Muscle layer of duodenum (tissue), 2 donors: ENCODE measurements at regions not wholly inside any gene's neighbourhood (a gene's known extent, or its start where the extent isn't known, plus 50 kb on each side); places are given as distances from the start of the nearest gene placed in this dataset.
A peak's percentile ranks its signal among the peaks of the same experiment; 100 is the strongest.
"Not testable (repeated sequence)": the region's sequence is repeated elsewhere in the genome, so short reads cannot be mapped to it uniquely, and the experiment has no call there.

ENCODE experiments used
- H3K27ac ChIP-seq: one replicate; pipeline ENCODE4 v1.7.0; 2013; ENCODE audit warnings: mild to moderate bottlenecking, low read length
- H3K27me3 ChIP-seq: one replicate; pipeline ENCODE4 v1.7.0; 2013; ENCODE audit warnings: low read depth, mild to moderate bottlenecking, control low read depth, low read length
- H3K36me3 ChIP-seq, 2 donors: one replicate each; pipeline ENCODE4 v1.7.0; 2013; ENCODE audit warnings: low read length in 2 of 2, control low read depth in 1 of 2, mild to moderate bottlenecking in 1 of 2; ENCODE audit not compliant: insufficient read depth in 2 of 2, control insufficient read depth in 1 of 2
- H3K4me1 ChIP-seq, 2 donors: one replicate each; pipeline ENCODE4 v1.7.0; 2013; ENCODE audit warnings: low read length in 2 of 2, mild to moderate bottlenecking in 2 of 2, control low read depth in 1 of 2, moderate library complexity in 1 of 2; ENCODE audit not compliant: insufficient read depth in 2 of 2, control insufficient read depth in 1 of 2
- H3K4me3 ChIP-seq, 2 donors: one replicate each; pipeline ENCODE4 v1.7.0; 2013; ENCODE audit warnings: low read length in 2 of 2, low read depth in 1 of 2, mild to moderate bottlenecking in 1 of 2
- H3K9me3 ChIP-seq, 2 donors: one replicate each; pipeline ENCODE4 v1.7.0; 2013; ENCODE audit warnings: low read length in 2 of 2, control low read depth in 1 of 2, mild to moderate bottlenecking in 1 of 2; ENCODE audit not compliant: control insufficient read depth in 1 of 2
- donor health status: healthy.

GRCh38 chr14:21771671-21772070, 98.1 kb upstream of the OR4E1 start:
- no peaks in the 10 kb centered on the region for H3K9me3 ChIP-seq
- no peaks in the 10 kb centered on the region for H3K27me3 ChIP-seq

GRCh38 chr14:21768875-21769257, 95.2 kb upstream of the OR4E1 start:
- no peak overlapping the region for H3K27ac ChIP-seq
- H3K4me3 ChIP-seq = no peak overlapping the region
- no peaks in the 10 kb centered on the region for H3K27me3 ChIP-seq
- no peaks in the 10 kb centered on the region for H3K4me1 ChIP-seq
- H3K9me3 ChIP-seq = no peaks in the 10 kb centered on the region
- no peaks in the 10 kb centered on the region for H3K36me3 ChIP-seq

More at GRCh38 chr14:21771671-21772070, 98.1 kb upstream of the OR4E1 start:
- H3K36me3 ChIP-seq = no peaks in the 10 kb centered on the region
- H3K4me3 ChIP-seq = no peak overlapping the region
- no peak overlapping the region for H3K27ac ChIP-seq
- no peaks in the 10 kb centered on the region for H3K4me1 ChIP-seq

- Histone ChIP-seq H3K36me3 (no peaks in the 10 kb centered on the region), H3K9me3 (no peaks in the 10 kb centered on the region), H3K4me3 (no peak overlapping the region), H3K4me1 (no peaks in the 10 kb centered on the region), H3K27ac (no peak overlapping the region), H3K27me3 (no peaks in the 10 kb centered on the region)
Measured at GRCh38 chr14:21768116-21768874, 94.7 kb upstream of the OR4E1 start.

GRCh38 chr14:21760360-21760759, 86.7 kb upstream of the OR4E1 start:
- H3K36me3 ChIP-seq, H3K4me3 ChIP-seq, H3K4me1 ChIP-seq, H3K9me3 ChIP-seq, H3K27ac ChIP-seq, H3K27me3 ChIP-seq: not testable (repeated sequence)

- no peaks in the 10 kb centered on the region for H3K4me1 ChIP-seq
- no peaks in the 10 kb centered on the region for H3K36me3 ChIP-seq
- no peak overlapping the region for H3K27ac ChIP-seq
- H3K9me3 ChIP-seq = no peaks in the 10 kb centered on the region
- H3K4me3 ChIP-seq = peak overlapping the region in 1 of 2 donors; percentile 7
- no peaks in the 10 kb centered on the region for H3K27me3 ChIP-seq
Measured at GRCh38 chr14:21749306-21749868, 75.8 kb upstream of the OR4E1 start.

- Histone ChIP-seq H3K27me3 (no peaks in the 10 kb centered on the region), H3K4me1 (no peaks in the 10 kb centered on the region), H3K9me3 (no peaks in the 10 kb centered on the region), H3K36me3 (no peaks in the 10 kb centered on the region), H3K4me3 (peak overlapping the region in 1 of 2 donors; percentile 7), H3K27ac (no peak overlapping the region)
Measured at GRCh38 chr14:21748869-21749303, 75.3 kb upstream of the OR4E1 start.

GRCh38 chr14:21735639-21736307, 62.2 kb upstream of the OR4E1 start:
- Histone ChIP-seq H3K36me3 (no peaks in the 10 kb centered on the region), H3K4me1 (no peaks in the 10 kb centered on the region), H3K9me3 (no peaks in the 10 kb centered on the region), H3K27me3 (no peaks in the 10 kb centered on the region), H3K4me3 (no peak overlapping the region), H3K27ac (no peak overlapping the region)

GRCh38 chr14:21735200-21735599, 61.6 kb upstream of the OR4E1 start:
- no peak overlapping the region for H3K4me3 ChIP-seq
- H3K27me3 ChIP-seq = no peaks in the 10 kb centered on the region
- no peaks in the 10 kb centered on the region for H3K36me3 ChIP-seq

GRCh38 chr14:21734457-21735074, 60.9 kb upstream of the OR4E1 start:
- Histone ChIP-seq H3K4me3 (no peak overlapping the region), H3K9me3 (no peaks in the 10 kb centered on the region), H3K36me3 (no peaks in the 10 kb centered on the region), H3K27ac (no peak overlapping the region), H3K4me1 (no peaks in the 10 kb centered on the region), H3K27me3 (no peaks in the 10 kb centered on the region)

More at GRCh38 chr14:21735200-21735599, 61.6 kb upstream of the OR4E1 start:
- no peaks in the 10 kb centered on the region for H3K9me3 ChIP-seq
- H3K27ac ChIP-seq = no peak overlapping the region
- H3K4me1 ChIP-seq = no peaks in the 10 kb centered on the region

GRCh38 chr14:21729703-21730233, 56.1 kb upstream of the OR4E1 start:
- Histone ChIP-seq H3K4me3 (no peak overlapping the region), H3K27me3 (no peaks in the 10 kb centered on the region), H3K27ac (no peak overlapping the region), H3K4me1 (no peaks in the 10 kb centered on the region), H3K36me3 (no peaks in the 10 kb centered on the region), H3K9me3 (no peaks in the 10 kb centered on the region)

GRCh38 chr14:21725250-21725649, 51.6 kb upstream of the OR4E1 start:
- H3K9me3 ChIP-seq = no peaks in the 10 kb centered on the region
- H3K27ac ChIP-seq = no peak overlapping the region

More at GRCh38 chr14:21725250-21725649, 51.6 kb upstream of the OR4E1 start:
- no peaks in the 10 kb centered on the region for H3K27me3 ChIP-seq
- no peaks in the 10 kb centered on the region for H3K4me1 ChIP-seq
- H3K4me3 ChIP-seq = no peak overlapping the region
- H3K36me3 ChIP-seq = no peaks in the 10 kb centered on the region
